ENCODE measurements at regions not wholly inside any gene's neighbourhood (a gene's known extent, or its start where the extent isn't known, plus 50 kb on each side); places are given as distances from the start of the nearest gene placed in this dataset.

GRCh38 chr13:79765331-79765730 lies 284.4 kb downstream of the NDFIP2 start (continued):
- TF ChIP-seq ELK1 (IDR thresholded peaks at IDR 0.05; ENCODE audit: low read depth, low read length) = no peak
- TF ChIP-seq MXI1 (IDR thresholded peaks at IDR 0.05; ENCODE audit: low read depth, low read length) = no peak
- no peak for TF ChIP-seq CREB1 (IDR thresholded peaks at IDR 0.05; ENCODE audit: low read depth)
- TF ChIP-seq E4F1 (IDR thresholded peaks at IDR 0.05; ENCODE audit: borderline replicate concordance, partially characterized antibody) = no peak
- TF ChIP-seq ETV6 (conservative IDR thresholded peaks at IDR 0.05 in 1 of 2, IDR thresholded peaks at IDR 0.05 in 1 of 2; ENCODE audit: borderline replicate concordance in 1 of 2, low read depth in 1 of 2) = no peak

GRCh38 chr13:79749984-79750551 lies 269.1 kb downstream of the NDFIP2 start:
- no TSS peak for BruUV-seq (replicated peaks)
- RAD21 ChIA-PET (ENCODE audit: unreplicated experiment) = interaction anchor here (1.0 to 1.2 kb wide), 2 partner anchors 71 to 74 kb away, joined by 3 to 4 read pairs; no protein-coding TSS in a partner anchor
- POLR2A ChIA-PET = interaction anchor here (0.6 kb wide), 1 partner anchor 335 kb away, joined by 3 read pairs; no protein-coding TSS in a partner anchor
- WGBS (ENCODE audit: insufficient coverage, insufficient replicate concordance, low lambda C conversion rate, missing lambda C conversion rate) = 8% methylated on average over 3 of the region's 3 CpGs
- Histone ChIP-seq H4K20me1 (ENCODE audit: control insufficient read depth, insufficient read depth) (peaks cover 3% of the 10 kb centered on the region; the same call in 1 of the 2 replicates), H3K36me3 (ENCODE audit: control insufficient read depth in 2 of 2, insufficient read depth in 2 of 2, low read length in 1 of 2) (no peaks in the 10 kb centered on the region), H3K9ac (ENCODE audit: control insufficient read depth, insufficient read depth, low read length) (no peak overlapping the region), H3K27me3 (replicated peaks in 1 of 2; ENCODE audit: control insufficient read depth in 2 of 2, insufficient read depth in 2 of 2, low read length in 1 of 2) (no peaks in the 10 kb centered on the region), H3K79me2 (ENCODE audit: control insufficient read depth, insufficient read depth, low read length) (no peaks in the 10 kb centered on the region), H3K4me3 (no peak overlapping the region), H3K9me3 (replicated peaks; ENCODE audit: control insufficient read depth, insufficient read depth, low read length) (no peaks in the 10 kb centered on the region), H3K4me1 (ENCODE audit: control insufficient read depth, insufficient read depth, low read length) (no peaks in the 10 kb centered on the region), H2AFZ (ENCODE audit: control insufficient read depth, low read depth, low read length) (no peak overlapping the region), H3K27ac (ENCODE audit: control insufficient read depth, insufficient read depth) (no peak overlapping the region), H3K4me2 (ENCODE audit: control insufficient read depth, insufficient read depth) (no peak overlapping the region)
- SMC1A ChIA-PET (ENCODE audit: uncharacterized antibody, unreplicated experiment) = interaction anchor here (0.6 to 1.5 kb wide), 3 partner anchors 13 to 190 kb away, joined by 3 read pairs; no protein-coding TSS in a partner anchor
- no peak for DNase-seq (ENCODE audit: low read depth, low spot score)
- ATAC-seq = no peak
- in situ Hi-C loops (cut with MboI) (no loop called here), intact Hi-C loops (cut with micrococcal nuclease; ENCODE audit: unreplicated experiment) (no loop called here)
- FAIRE-seq = no peak
- CTCF ChIA-PET = interaction anchor here (0.6 to 1.2 kb wide), 2 partner anchors 8 to 105 kb away, joined by 3 to 4 read pairs; no protein-coding TSS in a partner anchor
- TF ChIP-seq SMAD5 (IDR thresholded peaks at IDR 0.05; ENCODE audit: low read depth) (no peak), ZNF687 (IDR thresholded peaks at IDR 0.05) (no peak), SMAD1 (IDR thresholded peaks at IDR 0.05; ENCODE audit: low read depth, partially characterized antibody) (no peak), MYB (IDR thresholded peaks at IDR 0.05; ENCODE audit: borderline replicate concordance, low read depth, low read length) (no peak), PKNOX1 (IDR thresholded peaks at IDR 0.05) (no peak), SUZ12 (IDR thresholded peaks at IDR 0.05; ENCODE audit: unreplicated experiment) (no peak)

Measured in GM12878 (cell line).